ENCODE measurements at regions not wholly inside any gene's neighbourhood (a gene's known extent, or its start where the extent isn't known, plus 50 kb on each side); places are given as distances from the start of the nearest gene placed in this dataset.

- ATAC-seq, result no peak
- no peaks in the 10 kb centered on the region for H3K27me3 ChIP-seq
- no peaks in the 10 kb centered on the region for H3K9me3 ChIP-seq
- TF ChIP-seq, protein P1, sequence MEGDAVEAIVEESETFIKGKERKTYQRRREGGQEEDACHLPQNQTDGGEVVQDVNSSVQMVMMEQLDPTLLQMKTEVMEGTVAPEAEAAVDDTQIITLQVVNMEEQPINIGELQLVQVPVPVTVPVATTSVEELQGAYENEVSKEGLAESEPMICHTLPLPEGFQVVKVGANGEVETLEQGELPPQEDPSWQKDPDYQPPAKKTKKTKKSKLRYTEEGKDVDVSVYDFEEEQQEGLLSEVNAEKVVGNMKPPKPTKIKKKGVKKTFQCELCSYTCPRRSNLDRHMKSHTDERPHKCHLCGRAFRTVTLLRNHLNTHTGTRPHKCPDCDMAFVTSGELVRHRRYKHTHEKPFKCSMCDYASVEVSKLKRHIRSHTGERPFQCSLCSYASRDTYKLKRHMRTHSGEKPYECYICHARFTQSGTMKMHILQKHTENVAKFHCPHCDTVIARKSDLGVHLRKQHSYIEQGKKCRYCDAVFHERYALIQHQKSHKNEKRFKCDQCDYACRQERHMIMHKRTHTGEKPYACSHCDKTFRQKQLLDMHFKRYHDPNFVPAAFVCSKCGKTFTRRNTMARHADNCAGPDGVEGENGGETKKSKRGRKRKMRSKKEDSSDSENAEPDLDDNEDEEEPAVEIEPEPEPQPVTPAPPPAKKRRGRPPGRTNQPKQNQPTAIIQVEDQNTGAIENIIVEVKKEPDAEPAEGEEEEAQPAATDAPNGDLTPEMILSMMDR (IDR thresholded peaks at IDR 0.05), result no peak
- no peak overlapping the region for H3K4me3 ChIP-seq
- no peaks in the 10 kb centered on the region for H3K4me1 ChIP-seq
- no peak for DNase-seq
- no peaks in the 10 kb centered on the region for H3K36me3 ChIP-seq
- no peak overlapping the region for H3K27ac ChIP-seq
- intact Hi-C loops (cut with DNase I), result no loop called here
Observed at GRCh38 chr21:18959817-18960216, 556.2 kb upstream of the TMPRSS15 start.

- TF ChIP-seq, protein P1 (IDR thresholded peaks at IDR 0.05), result no peak
- H3K4me1 ChIP-seq, result no peaks in the 10 kb centered on the region
- ATAC-seq, result no peak
Observed at GRCh38 chr21:18960306-18960705, 556.7 kb upstream of the TMPRSS15 start.

GRCh38 chr21:18970416-18970815, 566.8 kb upstream of the TMPRSS15 start:
- intact Hi-C loops (cut with DNase I), result no loop called here
- Histone ChIP-seq H3K27ac (no peak overlapping the region), H3K9me3 (no peaks in the 10 kb centered on the region), H3K4me3 (no peak overlapping the region), H3K4me1 (no peaks in the 10 kb centered on the region), H3K36me3 (no peaks in the 10 kb centered on the region), H3K27me3 (no peaks in the 10 kb centered on the region)
- TF ChIP-seq, protein P1 (IDR thresholded peaks at IDR 0.05), result no peak
- no peak for DNase-seq
- ATAC-seq, result no peak

More at GRCh38 chr21:18960306-18960705, 556.7 kb upstream of the TMPRSS15 start:
- Histone ChIP-seq H3K4me3 (no peak overlapping the region), H3K9me3 (no peaks in the 10 kb centered on the region), H3K27ac (no peak overlapping the region), H3K36me3 (no peaks in the 10 kb centered on the region), H3K27me3 (no peaks in the 10 kb centered on the region)
- intact Hi-C loops (cut with DNase I), result no loop called here
- DNase-seq, result no peak

GRCh38 chr21:18970941-18971340, 567.4 kb upstream of the TMPRSS15 start:
- intact Hi-C loops (cut with DNase I), result no loop called here
- no peaks in the 10 kb centered on the region for H3K36me3 ChIP-seq
- H3K4me1 ChIP-seq, result no peaks in the 10 kb centered on the region
- H3K4me3 ChIP-seq, result no peak overlapping the region
- ATAC-seq (no peak), DNase-seq (no peak)
- no peak overlapping the region for H3K27ac ChIP-seq
- no peaks in the 10 kb centered on the region for H3K27me3 ChIP-seq
- H3K9me3 ChIP-seq, result no peaks in the 10 kb centered on the region
- TF ChIP-seq, protein P1 (IDR thresholded peaks at IDR 0.05), result no peak

- no peak overlapping the region for H3K27ac ChIP-seq
- DNase-seq (no peak), ATAC-seq (no peak)
- no peaks in the 10 kb centered on the region for H3K27me3 ChIP-seq
- no peak overlapping the region for H3K4me3 ChIP-seq
- intact Hi-C loops (cut with DNase I), result no loop called here
- no peaks in the 10 kb centered on the region for H3K36me3 ChIP-seq
- no peaks in the 10 kb centered on the region for H3K9me3 ChIP-seq
- H3K4me1 ChIP-seq, result no peaks in the 10 kb centered on the region
- TF ChIP-seq, protein P1 (IDR thresholded peaks at IDR 0.05), result no peak
Observed at GRCh38 chr21:18985584-18985983, 582.0 kb upstream of the TMPRSS15 start.

DNA sequence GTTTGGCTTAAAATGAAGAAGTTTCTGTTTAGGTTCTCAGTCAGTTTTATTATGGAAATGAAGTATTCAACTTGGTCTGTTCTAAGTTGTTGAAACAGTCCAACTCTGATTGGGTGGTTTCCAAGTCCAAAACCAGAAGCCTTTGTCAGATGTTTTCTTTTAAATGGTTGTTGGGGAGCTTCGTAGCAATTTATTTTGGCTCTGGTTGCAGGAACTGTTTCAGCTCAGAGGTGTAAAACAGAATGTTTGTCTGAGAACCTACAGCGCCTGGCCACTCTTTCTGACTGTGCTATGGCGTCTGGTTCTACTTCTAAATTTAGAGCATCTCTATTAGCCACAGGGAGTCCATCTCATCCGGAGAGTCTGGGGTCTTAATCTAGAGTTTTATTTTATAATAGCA, 582.6 kb upstream of the TMPRSS15 start:
- intact Hi-C loops (cut with DNase I), result no loop called here
- H3K4me3 ChIP-seq, result no peak overlapping the region
- no peak for ATAC-seq
- DNase-seq, result no peak
- TF ChIP-seq, protein P1 (IDR thresholded peaks at IDR 0.05), result no peak
- no peaks in the 10 kb centered on the region for H3K9me3 ChIP-seq
- H3K36me3 ChIP-seq, result no peaks in the 10 kb centered on the region
- H3K27ac ChIP-seq, result no peak overlapping the region
- H3K27me3 ChIP-seq, result no peaks in the 10 kb centered on the region
- no peaks in the 10 kb centered on the region for H3K4me1 ChIP-seq
